Smooth muscle cell (in vitro differentiated cells): ENCODE measurements at regions not wholly inside any gene's neighbourhood (a gene's known extent, or its start where the extent isn't known, plus 50 kb on each side); places are given as distances from the start of the nearest gene placed in this dataset.
"Not testable (repeated sequence)": the region's sequence is repeated elsewhere in the genome, so short reads cannot be mapped to it uniquely, and the experiment has no call there.

Experiments
- DNase-seq: peaks from one replicate; lab custom pipeline; 2025; ENCODE audit not compliant: unreplicated experiment; lab: John Stamatoyannopoulos, UW
- H2AFZ ChIP-seq: fragments of 200-600 bp; sonication (generic); 2 replicates; pipeline ENCODE4 v1.6.0; 2016; ENCODE audit warnings: antibody characterized with exemption, low read depth, mild to moderate bottlenecking
- H3F3A ChIP-seq: fragments of 200-600 bp; sonication (generic); 2 replicates; pipeline ENCODE4 v1.6.0; 2017; ENCODE audit warnings: antibody characterized with exemption, low read depth
- H3K27ac ChIP-seq: fragments of 200-600 bp; sonication (generic); 2 replicates; pipeline ENCODE4 v1.5.1; 2016; ENCODE audit warnings: low read depth, mild to moderate bottlenecking
- H3K27me3 ChIP-seq: fragments of 200-600 bp; sonication (generic); 2 replicates; pipeline ENCODE4 v1.6.1; 2016; ENCODE audit warnings: low read depth, mild to moderate bottlenecking
- H3K36me3 ChIP-seq: fragments of 200-600 bp; sonication (generic); 2 replicates; pipeline ENCODE4 v1.5.1; 2016; ENCODE audit warnings: low read depth
- H3K4me1 ChIP-seq: fragments of 200-600 bp; sonication (generic); 2 replicates; pipeline ENCODE4 v1.5.1; 2016; ENCODE audit warnings: low read depth
- H3K4me2 ChIP-seq: fragments of 200-600 bp; sonication (generic); 2 replicates; pipeline ENCODE4 v1.6.0; 2016; ENCODE audit warnings: mild to moderate bottlenecking
- H3K4me3 ChIP-seq: fragments of 200-600 bp; sonication (generic); 2 replicates; pipeline ENCODE4 v1.5.1; 2016; ENCODE audit warnings: mild to moderate bottlenecking
- H3K79me2 ChIP-seq: fragments of 200-600 bp; sonication (generic); 2 replicates; pipeline ENCODE4 v1.6.0; 2016; ENCODE audit warnings: low read depth, mild to moderate bottlenecking
- H3K9ac ChIP-seq: fragments of 200-600 bp; sonication (generic); 2 replicates; pipeline ENCODE4 v1.6.0; 2016; ENCODE audit warnings: low read depth
- H3K9me3 ChIP-seq: fragments of 200-600 bp; sonication (generic); replicated peaks from 2 replicates; pipeline ENCODE4 v1.5.1; 2016; ENCODE audit warnings: low read depth
- H4K20me1 ChIP-seq: fragments of 200-600 bp; sonication (generic); 2 replicates; pipeline ENCODE4 v1.6.0; 2016; ENCODE audit warnings: low read depth
- WGBS: methylation state at CpG from one replicate; pipeline ENCODE4 v1.1.7; 2016; ENCODE audit warnings: low lambda C conversion rate; 5-methylcytosine and 5-hydroxymethylcytosine counted together
- TF ChIP-seq, protein P1 (sequence below): fragments of 200-600 bp; sonication (generic); IDR thresholded peaks from 2 replicates; pipeline ENCODE4 v1.5.1; 2017; ENCODE audit warnings: borderline replicate concordance, mild to moderate bottlenecking, antibody characterized with exemption; ENCODE audit not compliant: insufficient read depth, poor library complexity, severe bottlenecking

DNA sequence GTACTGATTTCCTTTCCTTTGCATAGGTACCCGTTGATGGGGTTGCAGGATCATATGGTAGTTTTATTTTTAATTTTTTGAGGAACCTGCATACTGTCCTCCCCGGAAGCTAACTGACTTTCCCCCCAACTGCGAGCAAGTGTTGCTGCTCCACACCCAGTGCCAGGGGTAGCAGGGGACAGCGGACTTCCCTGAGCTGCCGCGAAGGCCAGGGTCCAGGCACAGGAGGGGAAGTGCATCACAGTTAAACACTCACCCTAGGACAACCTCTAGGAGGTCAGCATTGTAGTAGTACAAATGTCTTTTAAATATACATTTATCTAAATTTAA is 201.7 kb downstream of the NPIPB11 start:
- DNase-seq: no peak
- 96% methylated on average over 6 of the region's 6 CpGs for WGBS
- no peaks in the 10 kb centered on the region for H3K79me2 ChIP-seq

DNA sequence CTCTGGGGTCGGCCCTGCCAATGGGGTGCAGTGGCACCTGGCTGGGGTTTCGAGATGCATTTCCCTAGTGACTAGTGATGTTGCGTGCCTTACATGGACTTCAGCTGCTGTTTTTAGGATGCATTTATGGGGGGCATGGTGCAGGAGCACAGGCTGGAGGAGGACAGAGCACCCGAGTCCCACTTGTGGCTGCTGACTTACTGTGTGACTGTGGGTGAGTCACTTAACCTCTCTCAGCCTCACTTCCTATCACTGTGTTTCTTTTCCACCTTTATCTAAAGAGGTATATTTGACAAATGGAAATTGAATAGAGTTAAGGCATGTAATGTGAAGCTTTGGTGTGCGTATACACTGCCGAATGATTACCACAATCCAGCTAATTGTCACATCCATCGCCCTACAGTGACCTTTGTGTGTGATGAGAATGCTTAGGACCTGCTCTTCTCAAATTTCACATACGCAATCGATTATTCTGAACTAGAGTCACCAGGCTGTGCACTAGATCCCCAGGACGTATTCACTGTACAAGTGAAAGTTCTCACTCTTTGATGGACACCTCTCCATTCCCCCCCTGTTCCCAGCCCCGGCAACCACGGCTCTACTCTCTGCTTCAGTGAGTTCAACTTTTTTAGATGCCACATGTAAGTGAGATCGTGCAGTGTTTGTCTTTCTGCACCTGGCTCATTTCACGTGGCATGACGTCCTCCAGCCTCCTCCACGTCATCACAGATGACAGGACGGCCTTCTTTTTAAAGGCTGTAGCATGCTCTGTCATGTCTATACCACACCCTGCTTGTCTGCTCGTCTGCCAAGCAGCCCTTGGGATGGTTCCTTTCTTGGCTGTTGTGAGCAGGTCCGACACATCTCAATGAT is 202.3 kb downstream of the NPIPB11 start:
- DNase-seq, H3K27me3 ChIP-seq, H2AFZ ChIP-seq, H3K4me2 ChIP-seq, H3F3A ChIP-seq, H3K36me3 ChIP-seq, H3K9me3 ChIP-seq, H3K27ac ChIP-seq, H4K20me1 ChIP-seq, H3K4me3 ChIP-seq, H3K79me2 ChIP-seq, H3K9ac ChIP-seq: not testable (repeated sequence)
- H3K4me1 ChIP-seq: peaks cover 15% of the 10 kb centered on the region
- WGBS: 82% methylated on average over 17 of the region's 19 CpGs

More for the DNA sequence above, 201.7 kb downstream of the NPIPB11 start:
- Histone ChIP-seq H3K27ac (no peak overlapping the region), H4K20me1 (no peaks in the 10 kb centered on the region), H3K36me3 (no peaks in the 10 kb centered on the region), H3K4me2 (no peak overlapping the region), H3K9ac (no peak overlapping the region), H3K27me3 (no peaks in the 10 kb centered on the region), H3K4me3 (no peak overlapping the region), H3K9me3 (no peaks in the 10 kb centered on the region), H3K4me1 (peaks cover 9% of the 10 kb centered on the region), H2AFZ (no peak overlapping the region), H3F3A (no peaks in the 10 kb centered on the region)
- TF ChIP-seq, protein P1, sequence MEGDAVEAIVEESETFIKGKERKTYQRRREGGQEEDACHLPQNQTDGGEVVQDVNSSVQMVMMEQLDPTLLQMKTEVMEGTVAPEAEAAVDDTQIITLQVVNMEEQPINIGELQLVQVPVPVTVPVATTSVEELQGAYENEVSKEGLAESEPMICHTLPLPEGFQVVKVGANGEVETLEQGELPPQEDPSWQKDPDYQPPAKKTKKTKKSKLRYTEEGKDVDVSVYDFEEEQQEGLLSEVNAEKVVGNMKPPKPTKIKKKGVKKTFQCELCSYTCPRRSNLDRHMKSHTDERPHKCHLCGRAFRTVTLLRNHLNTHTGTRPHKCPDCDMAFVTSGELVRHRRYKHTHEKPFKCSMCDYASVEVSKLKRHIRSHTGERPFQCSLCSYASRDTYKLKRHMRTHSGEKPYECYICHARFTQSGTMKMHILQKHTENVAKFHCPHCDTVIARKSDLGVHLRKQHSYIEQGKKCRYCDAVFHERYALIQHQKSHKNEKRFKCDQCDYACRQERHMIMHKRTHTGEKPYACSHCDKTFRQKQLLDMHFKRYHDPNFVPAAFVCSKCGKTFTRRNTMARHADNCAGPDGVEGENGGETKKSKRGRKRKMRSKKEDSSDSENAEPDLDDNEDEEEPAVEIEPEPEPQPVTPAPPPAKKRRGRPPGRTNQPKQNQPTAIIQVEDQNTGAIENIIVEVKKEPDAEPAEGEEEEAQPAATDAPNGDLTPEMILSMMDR: no peak

DNA sequence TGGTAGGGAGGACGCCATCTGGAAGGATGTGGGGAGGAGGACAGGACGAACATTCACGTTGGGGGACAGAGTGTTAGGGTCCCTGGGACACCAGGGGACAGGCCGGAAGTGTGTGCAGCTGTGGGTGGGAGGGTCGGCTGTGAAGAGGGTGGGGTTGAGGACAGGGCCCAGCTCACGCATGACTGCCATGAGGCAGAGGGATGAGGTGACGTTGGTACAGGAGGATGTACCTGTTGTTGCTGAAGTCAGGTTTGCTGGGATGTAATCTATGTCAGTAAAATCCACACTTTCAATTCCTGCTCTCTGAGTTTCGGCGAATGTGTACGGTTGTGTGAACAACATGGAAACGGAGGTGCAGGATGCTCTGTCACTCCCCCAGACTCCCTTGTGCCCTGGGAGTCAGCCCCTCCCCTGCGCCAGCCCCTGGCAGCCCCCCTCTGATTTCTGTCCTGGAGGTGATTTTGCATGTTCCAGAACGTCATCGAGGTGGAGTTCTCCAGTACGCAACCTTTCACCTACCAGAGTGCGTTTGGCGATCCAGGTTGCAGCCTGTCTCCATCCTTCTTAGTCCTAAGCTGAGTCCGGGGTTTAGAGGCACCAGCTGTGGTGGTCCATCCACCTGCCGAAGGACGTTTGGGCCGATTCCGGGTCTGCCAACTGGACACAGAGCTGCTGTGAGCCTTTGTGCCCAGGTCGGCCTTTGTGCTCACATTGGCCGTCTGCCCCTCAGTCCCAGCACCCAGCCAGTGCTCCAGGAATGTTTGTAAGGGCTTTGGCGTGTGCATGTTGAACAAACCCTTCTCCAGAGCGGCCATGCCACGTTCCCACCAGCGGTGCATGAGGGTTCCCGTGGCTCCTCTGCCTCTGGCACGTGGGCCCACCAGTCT is 203.2 kb downstream of the NPIPB11 start:
- H3K36me3 ChIP-seq, H3F3A ChIP-seq, H3K27me3 ChIP-seq, H3K4me2 ChIP-seq, H3K27ac ChIP-seq, H3K9ac ChIP-seq, DNase-seq, H3K9me3 ChIP-seq, H2AFZ ChIP-seq, H3K79me2 ChIP-seq, H4K20me1 ChIP-seq, H3K4me3 ChIP-seq: not testable (repeated sequence)
- WGBS: 92% methylated on average over 30 of the region's 30 CpGs
- peaks cover 17% of the 10 kb centered on the region for H3K4me1 ChIP-seq

DNA sequence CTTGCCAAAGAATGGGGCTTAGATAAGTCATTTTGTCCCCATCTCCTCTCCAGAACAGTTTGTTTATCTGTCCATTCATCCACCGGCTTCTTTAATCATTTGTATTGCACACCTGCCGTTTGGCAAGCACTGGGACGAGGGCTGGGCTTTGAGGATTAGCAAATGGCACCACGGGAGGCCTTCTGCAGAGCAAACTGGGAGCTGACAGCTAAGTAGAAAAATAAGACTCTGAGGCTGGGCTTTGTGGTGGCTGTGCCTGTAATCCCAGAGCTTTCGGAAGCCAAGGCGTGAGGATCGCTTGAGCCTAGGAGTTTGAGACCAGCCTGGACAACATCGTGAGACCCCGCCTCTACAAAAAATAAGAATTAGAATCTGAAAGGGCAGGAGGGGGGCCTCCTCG is 203.9 kb downstream of the NPIPB11 start:
- not testable (repeated sequence) for H3K27me3 ChIP-seq, H3K36me3 ChIP-seq, H3K9ac ChIP-seq, H3K4me2 ChIP-seq, H2AFZ ChIP-seq, H4K20me1 ChIP-seq, H3K27ac ChIP-seq, DNase-seq, H3K9me3 ChIP-seq, H3K79me2 ChIP-seq, H3K4me3 ChIP-seq, H3F3A ChIP-seq
- WGBS: 41% methylated on average over 10 of the region's 10 CpGs
- peaks cover 17% of the 10 kb centered on the region for H3K4me1 ChIP-seq

DNA sequence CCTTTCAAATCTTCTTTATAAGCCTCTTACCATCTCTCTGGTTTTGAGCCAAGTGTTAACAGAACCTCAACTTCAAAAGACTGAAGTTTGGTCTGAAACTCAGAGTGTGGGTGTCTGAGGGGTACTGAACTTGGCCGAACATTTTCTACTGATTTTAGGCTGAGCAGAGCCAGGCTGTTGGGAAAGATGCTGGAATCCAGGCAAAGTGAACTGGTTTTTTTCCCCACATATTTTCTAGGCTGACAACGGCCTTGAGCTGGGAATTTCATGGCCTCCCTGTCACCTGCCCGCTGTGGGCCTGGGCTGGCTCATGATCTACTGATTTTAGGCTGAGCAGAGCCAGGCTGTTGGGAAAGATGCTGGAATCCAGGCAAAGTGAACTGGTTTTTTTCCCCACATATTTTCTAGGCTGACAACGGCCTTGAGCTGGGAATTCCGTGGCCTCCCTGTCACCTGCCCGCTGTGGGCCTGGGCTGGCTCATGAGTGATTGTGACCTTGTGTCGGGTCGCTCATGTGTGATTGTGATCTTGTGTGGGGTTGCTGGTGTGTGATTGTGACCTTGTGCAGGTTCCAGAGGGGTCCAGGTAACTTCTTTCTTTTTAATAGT is 204.4 kb downstream of the NPIPB11 start:
- H3K36me3 ChIP-seq, H3F3A ChIP-seq, DNase-seq, H3K9me3 ChIP-seq, H3K27ac ChIP-seq, H4K20me1 ChIP-seq, H3K4me3 ChIP-seq, H2AFZ ChIP-seq, H3K79me2 ChIP-seq, H3K4me2 ChIP-seq, H3K9ac ChIP-seq, H3K27me3 ChIP-seq: not testable (repeated sequence)
- peaks cover 17% of the 10 kb centered on the region for H3K4me1 ChIP-seq
- 44% methylated on average over 8 of the region's 8 CpGs for WGBS

DNA sequence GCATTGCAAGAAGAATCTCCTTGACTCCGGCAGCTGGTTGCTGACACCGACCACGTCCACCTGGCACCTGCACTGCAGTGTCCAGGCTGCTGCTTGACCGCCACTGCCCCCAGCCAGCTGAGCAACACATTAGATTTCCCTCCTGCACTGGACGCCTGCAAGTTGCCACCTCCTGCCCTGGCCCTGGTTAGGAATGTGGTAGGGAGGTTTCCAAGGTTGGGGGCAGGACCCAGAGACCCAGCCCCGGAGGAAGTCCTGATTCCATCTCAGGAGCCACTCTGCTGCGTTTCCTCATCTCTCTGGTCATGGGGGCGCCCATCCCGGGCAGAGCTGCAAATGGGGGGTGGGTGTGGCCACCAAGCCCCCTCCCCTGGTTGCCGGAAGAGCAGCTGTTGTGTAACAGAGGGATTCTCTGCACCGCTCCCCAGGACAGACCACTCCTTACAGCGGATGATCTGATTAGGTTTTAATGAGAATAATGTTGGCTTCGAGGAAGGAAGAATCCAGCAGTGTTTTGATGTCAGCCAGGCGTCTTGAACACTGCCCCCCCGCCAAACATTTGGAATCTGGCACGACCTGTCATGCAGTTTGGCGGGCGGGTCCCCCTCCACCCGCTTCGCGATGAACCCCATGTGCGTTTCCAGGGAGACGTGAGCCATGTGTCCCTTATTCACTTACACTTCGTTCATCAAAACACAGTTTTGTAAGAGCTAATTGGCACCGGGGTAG is 205.1 kb downstream of the NPIPB11 start:
- not testable (repeated sequence) for H3K27ac ChIP-seq, H3K9me3 ChIP-seq, H3K4me2 ChIP-seq, H3K4me3 ChIP-seq, H3K36me3 ChIP-seq, H2AFZ ChIP-seq, H3K27me3 ChIP-seq, DNase-seq, H3K9ac ChIP-seq, H3K79me2 ChIP-seq, H4K20me1 ChIP-seq, H3F3A ChIP-seq
- 72% methylated on average over 25 of the region's 25 CpGs for WGBS
- peaks cover 17% of the 10 kb centered on the region for H3K4me1 ChIP-seq

DNA sequence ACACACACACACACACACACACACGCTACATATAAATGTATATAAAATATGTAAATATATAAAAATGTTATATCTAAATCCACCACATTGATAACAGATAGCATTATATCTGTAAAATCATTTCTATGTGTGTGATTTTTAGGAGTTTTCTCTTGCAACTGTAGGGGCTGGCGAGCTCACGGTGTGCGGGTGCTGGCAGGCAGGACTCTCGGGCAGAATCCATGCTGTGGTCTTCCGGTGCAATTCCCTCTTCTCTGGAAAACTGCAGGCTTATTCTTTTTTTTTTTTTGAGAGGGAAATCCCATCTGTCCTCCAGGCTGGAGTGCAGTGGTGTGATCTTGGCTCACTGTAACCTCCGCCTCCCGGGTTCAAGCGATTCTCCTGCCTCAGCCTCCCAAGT is 205.8 kb downstream of the NPIPB11 start:
- peak overlapping the region; percentile 93 for H3K27ac ChIP-seq
- H2AFZ ChIP-seq, H3K79me2 ChIP-seq, H3K9me3 ChIP-seq, H3K36me3 ChIP-seq, H3K9ac ChIP-seq, H3K4me2 ChIP-seq, H3F3A ChIP-seq, DNase-seq, H4K20me1 ChIP-seq, H3K4me3 ChIP-seq, H3K27me3 ChIP-seq: not testable (repeated sequence)
- H3K4me1 ChIP-seq: peaks cover 17% of the 10 kb centered on the region
- 96% methylated on average over 9 of the region's 9 CpGs for WGBS
